Mucosa of descending colon (tissue), 3 donors: ENCODE measurements at regions not wholly inside any gene's neighbourhood (a gene's known extent, or its start where the extent isn't known, plus 50 kb on each side); places are given as distances from the start of the nearest gene placed in this dataset.

Experiments used
- ATAC-seq: fragments of 200-7000 bp; cut with Tn5 transposase; one replicate; pipeline ENCODE4 v1.9.1; 2020; ENCODE audit warnings: mild to moderate bottlenecking, moderate library complexity
- DNase-seq, 3 donors: peaks; one replicate each; pipeline ENCODE4 v3.0.0-alpha.2; 2020
- H3K36me3 ChIP-seq: fragments of 200-600 bp; one replicate; pipeline ENCODE4 v1.8.0; 2021; ENCODE audit warnings: low read depth, mild to moderate bottlenecking
- H3K4me1 ChIP-seq: fragments of 200-600 bp; one replicate; pipeline ENCODE4 v1.8.0; 2021; ENCODE audit warnings: low read depth, mild to moderate bottlenecking
- H3K4me3 ChIP-seq: fragments of 200-600 bp; one replicate; pipeline ENCODE4 v1.8.0; 2021; ENCODE audit warnings: mild to moderate bottlenecking
- H3K9me3 ChIP-seq: fragments of 200-600 bp; one replicate; pipeline ENCODE4 v1.8.0; 2021; ENCODE audit warnings: mild to moderate bottlenecking
- CTCF ChIP-seq: fragments of 200-600 bp; IDR thresholded peaks from one replicate; pipeline ENCODE4 v1.8.0; 2022; ENCODE audit warnings: antibody characterized with exemption, mild to moderate bottlenecking
- intact Hi-C, 2 donors: fragments of 100-400 bp; cut with DNase I in 1 of 2; cut with micrococcal nuclease in 1 of 2; formaldehyde crosslinking; loops; one replicate each; pipeline versions ENCODE4 v1.11.0 to v1.11.1; 2022; cut with DNase I, micrococcal nuclease
- donor health status: DM: no; HTN: no; CAD: no; lungs with moderate emphysema.
- donor health status: DM: no; HTN: no; CAD: no.
- donor health status: DM: no; HTN: yes; CAD: no.

DNA sequence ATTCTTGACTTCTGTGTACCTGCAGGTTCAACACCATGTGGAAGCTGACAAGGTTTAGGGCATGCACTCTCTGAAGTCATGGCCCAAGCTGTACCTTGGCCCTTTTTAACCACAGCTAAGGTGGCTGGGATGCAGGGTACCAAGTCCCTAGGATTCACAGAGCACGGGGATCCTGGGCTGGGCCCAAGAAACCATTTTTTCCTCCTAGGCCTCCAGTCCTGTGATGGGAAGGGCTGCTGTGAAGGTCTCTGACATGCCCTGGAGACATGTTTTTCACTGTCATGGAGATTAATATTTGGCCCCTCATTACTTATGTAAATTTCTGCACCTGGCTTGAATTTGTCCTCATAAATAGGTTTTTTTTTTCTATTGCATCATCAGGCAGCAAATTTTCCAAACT lies 937.5 kb upstream of the ROBO1 start:
- no peak for TF ChIP-seq CTCF
- DNase-seq (no peak), ATAC-seq (no peak)
- Histone ChIP-seq H3K4me3 (no peak overlapping the region), H3K4me1 (no peaks in the 10 kb centered on the region), H3K36me3 (no peaks in the 10 kb centered on the region), H3K9me3 (peaks cover 11% of the 10 kb centered on the region)
- intact Hi-C loops: no loop called here

DNA sequence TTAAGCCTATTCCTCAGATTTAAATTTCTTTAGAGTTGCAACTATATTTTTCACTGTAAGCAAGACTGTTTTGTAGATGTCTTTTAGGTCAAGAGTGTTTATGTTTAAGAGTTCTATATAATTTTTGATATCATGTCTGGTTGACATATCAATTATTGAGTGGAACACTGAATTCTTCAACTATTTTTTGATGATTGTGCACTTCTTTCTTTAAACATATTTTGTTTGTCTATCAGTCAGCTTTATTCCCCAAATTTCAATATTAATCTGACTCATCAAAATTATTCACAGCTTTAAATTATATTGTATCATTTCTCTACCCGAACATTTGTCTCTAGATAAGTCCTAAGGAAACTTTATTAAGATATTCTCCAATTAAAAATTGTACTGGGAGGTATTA lies 933.6 kb upstream of the ROBO1 start:
- H3K4me1 ChIP-seq: no peaks in the 10 kb centered on the region
- H3K9me3 ChIP-seq: peaks cover 11% of the 10 kb centered on the region
- no peak for TF ChIP-seq CTCF
- no peaks in the 10 kb centered on the region for H3K36me3 ChIP-seq
- intact Hi-C loops: no loop called here
- ATAC-seq (no peak), DNase-seq (no peak)
- H3K4me3 ChIP-seq: no peak overlapping the region

DNA sequence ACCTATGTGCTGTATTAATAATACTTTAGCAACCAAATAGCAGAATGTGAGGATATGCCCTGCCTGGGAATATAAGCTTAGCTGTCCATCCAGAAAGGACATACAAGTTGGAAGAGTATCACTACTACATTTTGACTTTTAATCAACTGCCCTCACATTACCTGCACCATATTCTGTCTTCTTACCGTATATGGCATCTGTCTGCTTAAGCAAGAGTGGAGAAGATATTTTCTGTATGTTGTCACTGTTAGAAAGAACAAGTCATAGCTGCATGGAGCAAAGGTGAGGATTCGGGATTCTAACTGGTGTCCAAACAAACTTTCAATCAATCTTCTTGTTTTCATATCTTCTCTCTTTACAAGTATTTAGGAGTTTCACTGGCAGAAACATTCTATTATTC lies 929.5 kb upstream of the ROBO1 start:
- TF ChIP-seq CTCF: no peak
- intact Hi-C loops: no loop called here
- no peak for DNase-seq

GRCh38 chr3:80696280-80696679 lies 928.5 kb upstream of the ROBO1 start:
- DNase-seq: peak in 1 of 3 donors; percentile 61
- no peak for TF ChIP-seq CTCF
- Histone ChIP-seq H3K9me3 (no peaks in the 10 kb centered on the region), H3K4me3 (no peak overlapping the region), H3K4me1 (no peaks in the 10 kb centered on the region), H3K36me3 (no peaks in the 10 kb centered on the region)
- intact Hi-C loops: no loop called here
- peak; percentile 98 for ATAC-seq

More for the DNA sequence above, 929.5 kb upstream of the ROBO1 start:
- no peaks in the 10 kb centered on the region for H3K36me3 ChIP-seq
- H3K4me3 ChIP-seq: no peak overlapping the region
- H3K4me1 ChIP-seq: no peaks in the 10 kb centered on the region
- H3K9me3 ChIP-seq: no peaks in the 10 kb centered on the region
- no peak for ATAC-seq

DNA sequence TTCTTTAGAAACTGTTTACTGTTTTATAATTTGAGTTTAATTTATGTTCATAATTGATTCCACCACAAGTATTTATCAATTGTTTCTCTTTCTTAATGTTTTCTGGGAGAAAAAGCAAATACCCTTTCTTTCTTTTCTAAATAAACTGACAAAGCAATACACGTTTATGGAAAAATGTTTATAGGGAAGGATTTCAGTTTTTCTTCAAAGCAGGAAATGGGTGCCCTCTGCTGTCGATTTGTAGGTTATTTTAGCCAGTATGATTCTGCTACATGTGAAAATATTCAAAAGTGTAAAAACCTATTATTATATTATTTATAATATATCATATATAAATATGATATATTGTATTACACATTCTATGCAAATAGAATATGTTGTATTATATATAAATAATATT lies 921.0 kb upstream of the ROBO1 start:
- intact Hi-C loops: no loop called here
- TF ChIP-seq CTCF: no peak
- no peak for ATAC-seq

DNA sequence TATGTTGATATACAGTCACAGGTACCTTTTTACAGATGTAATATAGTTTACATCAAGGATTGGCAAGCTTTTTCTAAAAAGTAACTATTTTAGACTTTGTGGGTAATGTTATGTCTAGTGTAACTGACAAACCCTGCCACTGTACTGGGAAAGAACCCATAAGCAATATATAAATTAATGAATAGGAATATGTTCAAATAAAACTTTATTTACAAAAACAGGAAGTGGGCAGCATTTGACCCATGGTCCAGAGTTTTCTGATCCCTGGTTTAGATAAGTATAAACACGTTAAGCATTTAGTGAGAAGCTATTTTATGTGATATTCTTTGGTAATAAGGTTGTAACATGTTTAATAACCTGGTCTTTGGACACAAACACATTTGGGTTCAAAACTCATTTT lies 915.2 kb upstream of the ROBO1 start:
- ATAC-seq: no peak
- no peak for DNase-seq
- H3K9me3 ChIP-seq: no peaks in the 10 kb centered on the region
- TF ChIP-seq CTCF: no peak
- no peaks in the 10 kb centered on the region for H3K4me1 ChIP-seq
- H3K36me3 ChIP-seq: no peaks in the 10 kb centered on the region
- intact Hi-C loops: no loop called here
- no peak overlapping the region for H3K4me3 ChIP-seq

More for the DNA sequence above, 921.0 kb upstream of the ROBO1 start:
- Histone ChIP-seq H3K4me3 (no peak overlapping the region), H3K4me1 (no peaks in the 10 kb centered on the region), H3K9me3 (no peaks in the 10 kb centered on the region), H3K36me3 (no peaks in the 10 kb centered on the region)
- peak in 1 of 3 donors; percentile 46 for DNase-seq
